ENCODE measurements at regions not wholly inside any gene's neighbourhood (a gene's known extent, or its start where the extent isn't known, plus 50 kb on each side); places are given as distances from the start of the nearest gene placed in this dataset.

DNA sequence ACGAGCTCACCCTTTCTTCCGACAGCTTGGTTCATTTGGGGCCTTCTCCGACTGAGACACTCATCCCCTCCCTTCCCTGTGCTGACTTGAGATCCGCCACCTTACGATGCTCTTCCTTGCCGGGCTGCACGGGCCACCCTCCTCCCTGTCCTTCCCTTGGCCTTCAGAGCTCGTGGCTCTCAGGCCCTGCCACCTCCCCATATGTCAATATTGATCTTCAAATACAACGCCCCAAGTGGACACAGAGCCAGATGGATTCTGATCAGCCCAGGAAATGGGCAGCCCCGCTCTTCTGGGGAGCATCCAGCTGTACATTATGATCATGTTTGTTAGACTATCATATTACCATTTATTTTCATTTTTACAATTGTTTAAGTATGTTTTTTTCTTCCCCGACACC lies 812.8 kb downstream of the TBC1D22A start:
- no peak overlapping the region for H3K27ac ChIP-seq
- no peaks in the 10 kb centered on the region for H3K9me3 ChIP-seq
- H3K36me3 ChIP-seq, result no peaks in the 10 kb centered on the region
- TF ChIP-seq POLR2A (IDR thresholded peaks at IDR 0.05), result no peak
- TF ChIP-seq, protein P1, sequence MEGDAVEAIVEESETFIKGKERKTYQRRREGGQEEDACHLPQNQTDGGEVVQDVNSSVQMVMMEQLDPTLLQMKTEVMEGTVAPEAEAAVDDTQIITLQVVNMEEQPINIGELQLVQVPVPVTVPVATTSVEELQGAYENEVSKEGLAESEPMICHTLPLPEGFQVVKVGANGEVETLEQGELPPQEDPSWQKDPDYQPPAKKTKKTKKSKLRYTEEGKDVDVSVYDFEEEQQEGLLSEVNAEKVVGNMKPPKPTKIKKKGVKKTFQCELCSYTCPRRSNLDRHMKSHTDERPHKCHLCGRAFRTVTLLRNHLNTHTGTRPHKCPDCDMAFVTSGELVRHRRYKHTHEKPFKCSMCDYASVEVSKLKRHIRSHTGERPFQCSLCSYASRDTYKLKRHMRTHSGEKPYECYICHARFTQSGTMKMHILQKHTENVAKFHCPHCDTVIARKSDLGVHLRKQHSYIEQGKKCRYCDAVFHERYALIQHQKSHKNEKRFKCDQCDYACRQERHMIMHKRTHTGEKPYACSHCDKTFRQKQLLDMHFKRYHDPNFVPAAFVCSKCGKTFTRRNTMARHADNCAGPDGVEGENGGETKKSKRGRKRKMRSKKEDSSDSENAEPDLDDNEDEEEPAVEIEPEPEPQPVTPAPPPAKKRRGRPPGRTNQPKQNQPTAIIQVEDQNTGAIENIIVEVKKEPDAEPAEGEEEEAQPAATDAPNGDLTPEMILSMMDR (IDR thresholded peaks at IDR 0.05), result no peak
- H3K4me3 ChIP-seq, result no peak overlapping the region
- no peak for DNase-seq
- no peaks in the 10 kb centered on the region for H3K4me1 ChIP-seq
- H3K27me3 ChIP-seq, result peaks cover 0 to 40% (median 3%) of the 10 kb centered on the region in 4 donors
- WGBS, 2 donors, result 69 to 76% methylated on average over 11 of the region's 11 CpGs
- intact Hi-C loops (cut with DNase I), result no loop called here

DNA sequence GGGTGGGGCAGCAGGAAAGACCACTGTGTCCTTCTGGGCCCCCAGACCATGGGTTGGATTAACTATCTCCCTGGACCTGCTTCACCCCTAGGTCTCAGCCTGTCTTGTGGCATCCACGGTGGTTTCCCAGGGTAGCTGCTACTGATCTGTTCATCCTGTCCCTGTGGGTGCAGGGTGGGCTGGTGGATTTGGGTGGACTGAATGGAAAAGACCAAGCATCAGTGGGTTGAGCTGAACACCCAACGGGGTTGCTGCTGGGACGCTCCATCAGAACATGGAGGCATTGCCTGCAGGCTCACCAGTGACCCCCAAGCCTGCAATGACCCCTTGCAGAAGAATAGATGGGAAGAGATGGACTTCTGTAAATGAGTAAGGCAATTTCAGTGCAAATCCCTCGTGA lies 812.1 kb downstream of the TBC1D22A start:
- Histone ChIP-seq H3K9me3 (no peaks in the 10 kb centered on the region), H3K4me3 (no peak overlapping the region), H3K36me3 (no peaks in the 10 kb centered on the region), H3K4me1 (no peaks in the 10 kb centered on the region), H3K27me3 (peaks cover 0 to 40% (median 3%) of the 10 kb centered on the region in 4 donors), H3K27ac (no peak overlapping the region)
- no peak for DNase-seq
- 64 to 94% methylated on average over 2 to 3 of the region's 4 CpGs for WGBS, 2 donors
- no peak for TF ChIP-seq POLR2A (IDR thresholded peaks at IDR 0.05)
- TF ChIP-seq, protein P1 (IDR thresholded peaks at IDR 0.05), result no peak
- intact Hi-C loops (cut with DNase I), result no loop called here

DNA sequence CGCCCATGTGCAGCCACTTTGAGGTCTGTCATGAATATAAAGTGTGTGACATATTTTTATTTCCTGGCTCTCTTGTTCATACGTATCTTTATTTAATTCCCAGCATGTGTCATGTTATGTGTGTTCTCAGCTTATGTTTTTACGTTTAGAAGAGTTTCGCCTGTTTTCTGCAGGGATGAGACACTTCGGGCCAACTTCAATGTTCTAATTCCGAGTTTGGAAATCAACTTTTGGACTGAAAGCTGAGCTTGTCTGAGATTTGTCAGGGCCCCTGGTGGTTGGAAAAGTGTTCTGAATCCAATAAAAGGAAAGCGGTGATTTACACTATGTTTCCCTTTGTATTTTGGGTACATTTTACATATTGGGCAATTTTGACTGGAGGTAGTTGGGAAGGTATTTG lies 810.7 kb downstream of the TBC1D22A start:
- whole genome bisulfite sequencing, 2 donors, result 76 to 84% methylated on average over 7 of the region's 7 CpGs
- H3K4me1 ChIP-seq, result no peaks in the 10 kb centered on the region
- intact Hi-C loops (cut with DNase I), result no loop called here
- H3K27me3 ChIP-seq, result peaks cover 0 to 34% (median 3%) of the 10 kb centered on the region in 4 donors
- H3K27ac ChIP-seq, result no peak overlapping the region
- H3K9me3 ChIP-seq, result no peaks in the 10 kb centered on the region
- DNase-seq, result no peak
- TF ChIP-seq POLR2A (IDR thresholded peaks at IDR 0.05), result no peak
- TF ChIP-seq, protein P1 (IDR thresholded peaks at IDR 0.05), result no peak
- no peaks in the 10 kb centered on the region for H3K36me3 ChIP-seq
- no peak overlapping the region for H3K4me3 ChIP-seq

DNA sequence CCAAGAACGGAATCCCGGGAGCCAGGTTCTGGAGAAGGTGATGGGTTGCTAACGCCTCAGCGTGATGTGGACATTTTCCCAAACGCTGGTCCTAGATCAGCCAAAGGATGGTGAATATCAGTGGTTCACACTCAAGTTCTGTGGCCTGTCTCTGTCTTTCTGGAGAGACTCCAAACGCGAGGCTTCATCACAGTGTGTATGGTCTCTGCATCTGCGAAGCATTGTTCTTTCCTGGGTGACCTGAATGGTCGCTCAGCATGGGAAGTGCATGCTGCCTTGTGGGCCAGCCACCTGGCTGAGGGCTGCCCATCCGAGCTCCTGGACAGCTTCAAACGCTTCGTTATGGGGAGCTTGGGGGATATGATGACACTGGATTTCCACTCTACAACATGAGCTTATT lies 810.0 kb downstream of the TBC1D22A start:
- H3K9me3 ChIP-seq, result no peaks in the 10 kb centered on the region
- no peak for DNase-seq
- no peak overlapping the region for H3K4me3 ChIP-seq
- TF ChIP-seq POLR2A (IDR thresholded peaks at IDR 0.05), result no peak
- TF ChIP-seq, protein P1 (IDR thresholded peaks at IDR 0.05), result no peak
- intact Hi-C loops (cut with DNase I), result no loop called here
- no peak overlapping the region for H3K27ac ChIP-seq
- H3K4me1 ChIP-seq, result no peaks in the 10 kb centered on the region
- H3K36me3 ChIP-seq, result no peaks in the 10 kb centered on the region
- peaks cover 0 to 34% (median 3%) of the 10 kb centered on the region in 4 donors for H3K27me3 ChIP-seq
- 89 to 91% methylated on average over 12 of the region's 12 CpGs for WGBS, 2 donors

DNA sequence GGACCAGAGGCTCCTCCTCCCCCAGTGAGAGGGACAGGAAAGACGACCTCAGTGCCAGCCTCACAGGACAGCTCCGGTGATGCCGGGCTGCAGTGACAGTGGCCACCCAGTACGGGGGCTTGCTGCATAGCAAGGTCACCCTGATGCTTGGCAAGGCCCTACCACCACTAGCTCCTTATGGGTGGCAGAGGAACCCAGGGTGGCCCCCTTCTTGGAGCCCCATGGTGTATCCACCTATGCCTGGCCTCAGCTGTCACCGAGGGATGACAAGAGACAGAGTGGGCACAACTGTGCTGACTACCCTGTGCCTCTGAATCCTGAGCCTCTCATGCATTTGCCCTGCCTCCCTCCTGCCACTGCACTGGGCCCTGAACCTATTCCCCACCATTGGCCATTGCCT lies 809.2 kb downstream of the TBC1D22A start:
- 60 to 100% methylated on average over 1 of the region's 5 CpGs for WGBS, 2 donors
- no peak for DNase-seq
- intact Hi-C loops (cut with DNase I), result no loop called here
- H3K4me1 ChIP-seq, result no peaks in the 10 kb centered on the region
- no peak overlapping the region for H3K4me3 ChIP-seq
- H3K27ac ChIP-seq, result no peak overlapping the region
- H3K36me3 ChIP-seq, result no peaks in the 10 kb centered on the region
- H3K9me3 ChIP-seq, result no peaks in the 10 kb centered on the region
- peaks cover 0 to 26% (median 3%) of the 10 kb centered on the region in 4 donors for H3K27me3 ChIP-seq
- TF ChIP-seq POLR2A (IDR thresholded peaks at IDR 0.05), result no peak
- TF ChIP-seq, protein P1 (IDR thresholded peaks at IDR 0.05), result no peak

All from esophagus squamous epithelium (tissue), 5 donors.